Activated CD8-positive, alpha-beta T cell treated with anti-CD3 and anti-CD28 coated beads, Interleukin-2, amount 10 ng/mL, durations not matched to agents 7 days and 5 days (primary cell): ENCODE measurements at regions not wholly inside any gene's neighbourhood (a gene's known extent, or its start where the extent isn't known, plus 50 kb on each side); places are given as distances from the start of the nearest gene placed in this dataset.

Experiments used
- ATAC-seq: fragments of 150-1000 bp; cut with Tn5 transposase; one replicate; pipeline ENCODE4 v1.10.0; 2021; ENCODE audit warnings: moderate library complexity
- CTCF ChIA-PET: fragments of 350-600 bp; sonication (Branson Sonifier 250); formaldehyde crosslinking; loops from one replicate; lab custom pipeline; 2021; ENCODE audit warnings: antibody characterized with exemption; lab: Charles Lee
- POLR2A ChIA-PET: fragments of 350-600 bp; sonication (Branson Sonifier 250); formaldehyde crosslinking; loops from one replicate; lab custom pipeline; 2021; ENCODE audit warnings: antibody characterized with exemption; lab: Charles Lee
- DNase-seq: peaks from one replicate; pipeline ENCODE4 v3.0.0-alpha.2; 2020
- H3K27ac Mint-ChIP-seq: one replicate; pipeline ENCODE4 v1.8.0; 2021; ENCODE audit warnings: mild to moderate bottlenecking, mixed read lengths
- H3K27me3 Mint-ChIP-seq: one replicate; pipeline ENCODE4 v1.8.0; 2021; ENCODE audit warnings: low read depth, mixed read lengths
- H3K36me3 Mint-ChIP-seq: one replicate; pipeline ENCODE4 v1.8.0; 2021; ENCODE audit warnings: low read depth, mixed read lengths
- H3K4me1 Mint-ChIP-seq: one replicate; pipeline ENCODE4 v1.8.0; 2021; ENCODE audit warnings: low read depth, mixed read lengths
- H3K4me3 Mint-ChIP-seq: one replicate; pipeline ENCODE4 v1.8.0; 2021; ENCODE audit warnings: mild to moderate bottlenecking, mixed read lengths
- H3K9me3 Mint-ChIP-seq: one replicate; pipeline ENCODE4 v1.8.0; 2022; ENCODE audit warnings: mixed read lengths; ENCODE audit not compliant: insufficient read depth

DNA sequence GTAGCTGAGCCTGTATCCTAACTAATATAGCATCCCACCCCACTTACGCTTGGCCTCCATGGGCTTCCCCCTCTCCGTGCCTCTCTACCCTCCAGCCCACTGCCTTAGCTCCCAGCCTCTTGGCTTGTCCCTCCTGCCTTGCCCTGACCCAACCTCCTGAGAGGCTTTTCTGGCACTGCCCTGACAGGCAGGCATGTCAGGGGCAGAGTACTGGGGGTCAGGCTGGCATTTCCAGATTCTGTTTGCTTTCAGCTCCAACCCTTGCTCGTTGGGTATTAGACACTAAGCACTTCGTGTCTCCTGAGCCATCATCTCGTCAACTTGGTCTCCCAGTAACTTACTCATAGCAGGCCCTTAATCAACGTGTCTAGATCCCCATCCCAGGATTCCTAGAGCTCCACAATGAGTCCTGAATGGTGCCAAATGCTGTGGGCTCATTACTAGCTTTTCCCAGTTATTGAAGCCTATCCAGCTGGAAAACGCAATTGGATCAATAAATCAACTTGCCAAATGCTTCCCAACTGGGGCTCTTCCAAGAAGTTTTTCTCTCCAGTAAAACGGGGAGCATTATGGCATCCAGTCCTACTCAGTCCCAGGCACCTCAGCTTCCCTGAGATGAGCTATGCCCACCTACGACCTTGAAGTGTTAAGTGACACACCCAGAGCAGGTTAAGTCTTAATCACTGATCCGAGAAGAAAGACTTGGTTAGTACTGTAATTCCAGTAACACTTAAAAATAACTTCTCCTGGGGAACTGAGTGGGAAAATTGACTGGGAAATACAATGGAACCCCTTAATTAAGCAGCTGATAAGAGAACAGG is 78.5 kb upstream of the DLG1 start:
- no peak for ATAC-seq
- ChIA-PET POLR2A (no interaction called here), CTCF (interaction anchor here (0.5 kb wide), 1 partner anchor 138 kb away, joined by 3 read pairs; no protein-coding TSS in a partner anchor)
- no peak for DNase-seq
- Mint-ChIP-seq H3K4me1 (no peaks in the 10 kb centered on the region), H3K27me3 (peaks cover 5% of the 10 kb centered on the region), H3K36me3 (no peaks in the 10 kb centered on the region), H3K4me3 (no peak overlapping the region), H3K27ac (no peak overlapping the region), H3K9me3 (no peaks in the 10 kb centered on the region)

DNA sequence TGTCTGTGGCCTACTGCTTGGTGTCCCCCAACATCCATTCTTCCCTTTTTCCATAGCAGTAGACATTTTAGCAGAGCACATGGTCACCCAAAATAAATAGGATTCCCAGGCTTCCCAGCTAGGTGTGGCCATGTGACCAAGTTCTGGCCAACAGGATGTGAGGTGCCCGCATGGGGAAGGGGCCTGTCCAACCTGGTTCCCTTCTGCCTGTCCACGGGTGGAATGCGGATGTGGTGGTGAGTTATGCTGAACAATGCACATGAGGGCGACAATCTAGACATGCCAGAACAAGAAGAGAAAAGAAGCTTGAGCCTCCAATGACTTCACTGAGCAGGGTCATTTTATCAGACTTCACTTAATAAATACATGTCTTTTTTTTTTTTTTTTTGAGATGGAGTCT is 77.6 kb upstream of the DLG1 start:
- Mint-ChIP-seq H3K4me1 (no peaks in the 10 kb centered on the region), H3K4me3 (no peak overlapping the region), H3K27ac (no peak overlapping the region), H3K36me3 (no peaks in the 10 kb centered on the region), H3K27me3 (peaks cover 8% of the 10 kb centered on the region), H3K9me3 (no peaks in the 10 kb centered on the region)
- CTCF ChIA-PET: no interaction called here
- ATAC-seq (no peak), DNase-seq (no peak)
- POLR2A ChIA-PET: no interaction called here

DNA sequence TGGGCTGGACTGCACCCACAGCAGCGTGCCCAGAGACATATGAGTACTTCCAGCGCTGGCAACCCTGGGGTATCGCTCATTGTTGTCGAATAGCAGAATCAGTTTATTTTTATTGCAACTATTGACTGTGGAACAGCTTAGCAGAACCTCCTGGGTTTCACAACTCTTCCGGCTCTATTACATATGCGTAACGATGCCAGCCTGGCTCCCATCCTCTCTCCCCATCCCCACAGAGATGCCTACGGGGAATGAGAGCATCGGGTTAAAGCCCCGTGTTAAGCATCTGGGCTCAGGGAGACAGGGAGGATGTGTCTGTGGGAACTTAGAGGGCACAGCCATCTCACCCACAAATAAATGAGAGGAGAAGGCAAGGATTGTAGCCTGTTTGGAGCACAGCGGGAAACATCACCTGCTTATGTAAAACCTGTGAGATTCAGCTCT is 76.6 kb upstream of the DLG1 start:
- no peak overlapping the region for H3K4me3 Mint-ChIP-seq
- no peaks in the 10 kb centered on the region for H3K4me1 Mint-ChIP-seq
- ChIA-PET POLR2A (no interaction called here), CTCF (no interaction called here)
- peaks cover 8% of the 10 kb centered on the region for H3K27me3 Mint-ChIP-seq
- no peaks in the 10 kb centered on the region for H3K36me3 Mint-ChIP-seq
- ATAC-seq (no peak), DNase-seq (no peak)
- no peaks in the 10 kb centered on the region for H3K9me3 Mint-ChIP-seq
- H3K27ac Mint-ChIP-seq: no peak overlapping the region

DNA sequence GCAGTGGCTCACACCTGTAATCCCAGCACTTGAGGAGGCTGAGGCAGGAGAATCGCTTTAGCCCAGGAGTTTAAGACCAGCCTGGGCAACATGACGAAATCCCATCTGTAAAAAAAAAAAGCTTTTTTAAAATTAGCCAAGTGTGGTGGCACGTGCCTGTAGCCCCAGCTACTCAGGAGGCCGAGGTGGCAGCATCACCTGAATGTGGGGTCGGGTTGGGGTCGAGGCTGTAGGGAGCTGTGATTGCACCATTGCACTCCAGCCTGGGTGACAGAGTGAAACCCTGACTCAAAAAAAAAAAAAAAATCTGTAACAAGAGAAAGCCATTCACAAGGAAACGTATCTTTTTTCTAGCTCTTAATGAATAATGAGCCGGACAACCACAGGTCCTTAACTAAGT is 74.7 kb upstream of the DLG1 start:
- H3K4me3 Mint-ChIP-seq: no peak overlapping the region
- ATAC-seq: no peak
- no peak for DNase-seq
- no peaks in the 10 kb centered on the region for H3K4me1 Mint-ChIP-seq
- CTCF ChIA-PET: interaction anchor here (1.1 kb wide), 1 partner anchor 22 kb away, joined by 3 read pairs; no protein-coding TSS in a partner anchor
- H3K36me3 Mint-ChIP-seq: no peaks in the 10 kb centered on the region
- POLR2A ChIA-PET: no interaction called here
- no peaks in the 10 kb centered on the region for H3K9me3 Mint-ChIP-seq
- H3K27me3 Mint-ChIP-seq: peaks cover 8% of the 10 kb centered on the region
- H3K27ac Mint-ChIP-seq: no peak overlapping the region

DNA sequence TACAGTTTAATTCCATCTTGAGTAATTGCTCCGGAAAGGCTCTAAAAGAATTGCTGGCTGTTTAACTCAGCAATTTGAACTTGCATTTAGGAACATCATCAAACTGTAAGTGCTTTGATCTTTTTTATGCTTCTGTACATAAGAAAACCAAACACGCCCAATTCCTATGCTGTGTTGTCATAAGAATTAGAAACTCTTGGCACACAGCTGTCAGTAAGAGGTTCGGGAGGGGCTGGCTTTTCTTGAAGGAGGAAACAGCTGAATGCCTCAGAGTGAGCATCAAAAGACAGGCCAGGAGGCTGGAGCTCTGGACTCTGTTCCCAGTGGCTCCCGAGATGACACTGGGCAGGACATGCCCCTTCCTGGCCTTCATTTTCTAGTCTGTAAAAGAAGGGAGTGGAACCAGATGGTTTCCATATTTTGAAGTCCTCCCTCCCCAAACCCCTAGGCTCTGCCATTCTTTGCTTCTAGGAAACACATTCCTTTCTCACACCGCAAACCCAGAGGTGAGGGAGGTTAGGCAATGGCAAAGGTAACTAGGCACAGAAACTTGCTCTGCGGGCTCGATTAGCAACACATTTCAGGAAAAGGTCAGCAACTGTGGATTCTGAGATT is 73.7 kb upstream of the DLG1 start:
- no peak for ATAC-seq
- no peaks in the 10 kb centered on the region for H3K9me3 Mint-ChIP-seq
- CTCF ChIA-PET: no interaction called here

DNA sequence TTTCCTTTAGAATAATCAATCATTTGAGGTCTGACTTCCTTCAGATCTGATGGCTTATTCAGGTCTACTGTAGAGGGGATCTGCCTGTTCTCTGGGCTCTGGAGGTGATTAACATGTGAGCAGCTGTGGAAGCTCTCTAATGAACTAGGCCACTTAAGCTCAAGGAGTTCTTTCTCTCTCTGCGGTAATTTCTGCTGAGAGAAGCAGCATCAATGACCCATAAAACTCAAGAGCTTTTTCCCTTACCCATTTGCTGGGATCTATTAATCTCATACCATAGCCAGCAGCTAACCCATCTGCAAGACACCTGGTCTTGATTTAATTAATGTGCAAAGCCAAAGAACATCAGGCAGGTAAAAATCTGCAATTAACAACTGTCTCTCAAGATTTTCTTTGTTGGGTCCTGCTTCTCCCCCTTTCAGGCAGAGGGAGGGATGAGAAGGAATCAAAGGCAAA is 73.2 kb upstream of the DLG1 start:
- DNase-seq: no peak
- no peaks in the 10 kb centered on the region for H3K4me1 Mint-ChIP-seq

More for the DNA sequence above, 73.7 kb upstream of the DLG1 start:
- no peak for DNase-seq
- H3K4me1 Mint-ChIP-seq: no peaks in the 10 kb centered on the region
- POLR2A ChIA-PET: no interaction called here
- no peaks in the 10 kb centered on the region for H3K36me3 Mint-ChIP-seq
- no peak overlapping the region for H3K4me3 Mint-ChIP-seq
- no peak overlapping the region for H3K27ac Mint-ChIP-seq
- H3K27me3 Mint-ChIP-seq: peaks cover 8% of the 10 kb centered on the region

DNA sequence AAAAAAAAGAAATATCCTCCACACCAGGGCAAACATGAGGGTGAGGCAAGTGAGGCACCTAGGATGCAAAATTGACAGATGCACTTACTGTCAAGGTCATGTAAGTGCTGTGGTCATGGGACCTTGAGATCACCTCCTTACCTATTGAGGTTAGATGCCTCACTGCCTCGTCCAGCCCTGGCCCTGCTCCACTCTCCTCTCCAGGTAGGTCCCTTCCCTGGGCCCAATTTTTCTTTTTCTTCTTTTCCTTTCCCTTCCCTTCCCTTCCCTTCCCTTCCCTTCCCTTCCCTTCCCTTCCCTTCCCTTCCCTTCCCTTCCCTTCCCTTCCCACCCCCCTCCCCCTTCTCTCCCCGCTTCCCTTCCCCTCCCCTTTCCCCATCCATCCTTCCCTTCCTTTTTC is 71.1 kb upstream of the DLG1 start:
- CTCF ChIA-PET: interaction anchor here (1.2 kb wide), 1 partner anchor 84 kb away, joined by 3 read pairs; no protein-coding TSS in a partner anchor
- no peaks in the 10 kb centered on the region for H3K36me3 Mint-ChIP-seq

More for the DNA sequence above, 73.2 kb upstream of the DLG1 start:
- Mint-ChIP-seq H3K4me3 (no peak overlapping the region), H3K36me3 (no peaks in the 10 kb centered on the region), H3K27ac (no peak overlapping the region), H3K9me3 (no peaks in the 10 kb centered on the region), H3K27me3 (peaks cover 8% of the 10 kb centered on the region)
- CTCF ChIA-PET: no interaction called here
- POLR2A ChIA-PET: no interaction called here
- ATAC-seq: no peak

DNA sequence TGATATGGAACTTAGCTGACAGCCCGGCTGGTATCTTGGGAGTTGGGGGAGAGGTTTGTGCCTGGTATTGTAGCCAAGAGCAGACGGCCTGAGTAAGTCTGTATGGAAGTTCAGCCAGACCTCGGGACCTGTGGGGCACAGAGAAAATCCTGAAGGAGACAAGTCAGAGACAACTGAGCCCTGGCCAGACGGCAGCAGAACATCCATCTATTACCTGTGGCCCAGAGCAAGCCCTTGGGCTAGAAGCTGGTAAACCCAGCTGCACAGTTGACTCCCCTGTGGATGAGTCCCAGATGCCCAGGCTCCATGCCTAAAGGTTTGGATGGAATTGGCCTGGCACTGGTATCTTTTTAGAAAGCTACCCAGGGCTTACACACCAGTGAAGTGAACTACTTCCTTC is 70.4 kb upstream of the DLG1 start:
- Mint-ChIP-seq H3K27me3 (peaks cover 16% of the 10 kb centered on the region), H3K4me1 (no peaks in the 10 kb centered on the region), H3K9me3 (no peaks in the 10 kb centered on the region), H3K36me3 (no peaks in the 10 kb centered on the region), H3K4me3 (no peak overlapping the region), H3K27ac (no peak overlapping the region)
- no peak for ATAC-seq
- DNase-seq: no peak
- ChIA-PET CTCF (interaction anchor here (1.2 kb wide), 1 partner anchor 85 kb away, joined by 3 read pairs; no protein-coding TSS in a partner anchor), POLR2A (no interaction called here)

More for the DNA sequence above, 71.1 kb upstream of the DLG1 start:
- Mint-ChIP-seq H3K27ac (no peak overlapping the region), H3K9me3 (no peaks in the 10 kb centered on the region), H3K27me3 (peaks cover 12% of the 10 kb centered on the region), H3K4me3 (no peak overlapping the region), H3K4me1 (no peaks in the 10 kb centered on the region)
- ATAC-seq (no peak), DNase-seq (no peak)
- POLR2A ChIA-PET: no interaction called here

DNA sequence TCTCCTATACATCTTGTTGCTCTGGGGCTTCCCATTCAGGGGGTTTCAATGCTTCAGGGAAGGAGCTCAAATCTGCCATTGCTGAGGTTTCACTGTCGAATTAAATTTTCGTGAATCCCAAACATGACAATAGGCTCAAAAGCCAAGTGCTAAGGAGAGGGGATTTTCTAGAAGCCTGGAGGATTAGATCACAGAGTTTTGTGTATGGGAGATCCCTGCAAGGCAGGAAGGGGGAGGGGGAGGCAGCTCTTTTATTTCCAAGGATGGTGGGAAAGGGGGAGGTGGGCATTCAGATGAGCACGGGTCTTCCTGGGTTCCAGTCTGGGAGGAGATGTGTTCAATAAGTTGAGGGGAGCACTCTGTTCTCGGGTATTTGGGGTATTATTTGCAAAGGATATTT is 69.9 kb upstream of the DLG1 start:
- Mint-ChIP-seq H3K36me3 (no peaks in the 10 kb centered on the region), H3K4me1 (no peaks in the 10 kb centered on the region), H3K9me3 (no peaks in the 10 kb centered on the region), H3K27ac (no peak overlapping the region), H3K4me3 (no peak overlapping the region), H3K27me3 (peaks cover 16% of the 10 kb centered on the region)
- CTCF ChIA-PET: no interaction called here
- ATAC-seq (no peak), DNase-seq (no peak)
- POLR2A ChIA-PET: no interaction called here

DNA sequence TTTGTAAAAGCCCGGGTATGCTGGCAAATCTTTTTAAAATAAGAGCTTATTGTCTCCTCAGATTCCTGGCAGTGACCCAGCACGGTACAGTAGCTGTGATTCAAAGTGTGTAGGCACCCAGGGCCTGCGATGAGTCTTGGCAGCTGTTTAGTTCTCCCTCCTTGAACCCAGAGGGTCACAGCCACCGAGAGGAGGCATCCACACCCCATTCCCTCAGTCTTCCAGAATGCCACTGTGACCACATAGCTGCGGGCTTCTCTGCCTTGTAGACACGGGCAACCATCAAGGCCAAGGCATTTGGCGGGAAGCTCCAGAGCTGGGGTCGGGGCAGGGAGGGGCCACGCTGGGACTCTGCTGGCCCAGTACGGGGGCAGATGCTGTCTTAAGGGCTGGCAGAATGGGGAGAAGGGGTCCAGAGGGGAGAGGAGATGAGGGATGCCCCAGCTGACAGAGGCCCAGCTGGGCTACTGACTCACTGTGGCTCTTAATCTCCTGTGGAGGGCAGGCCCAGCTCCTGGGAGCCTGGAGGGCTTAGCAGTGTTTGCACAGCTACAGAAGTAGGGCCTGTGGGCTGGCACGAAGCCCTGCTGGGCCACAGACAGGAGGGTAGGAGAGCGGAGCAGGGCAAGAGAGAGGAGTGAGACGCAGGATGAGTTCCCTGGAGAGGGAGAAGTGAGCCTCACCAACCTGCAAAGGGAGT is 68.8 kb upstream of the DLG1 start:
- Mint-ChIP-seq H3K27ac (no peak overlapping the region), H3K9me3 (no peaks in the 10 kb centered on the region), H3K36me3 (no peaks in the 10 kb centered on the region), H3K27me3 (peaks cover 11% of the 10 kb centered on the region), H3K4me1 (no peaks in the 10 kb centered on the region), H3K4me3 (no peak overlapping the region)
- ATAC-seq: no peak
- DNase-seq: no peak
- POLR2A ChIA-PET: no interaction called here
- CTCF ChIA-PET: no interaction called here

DNA sequence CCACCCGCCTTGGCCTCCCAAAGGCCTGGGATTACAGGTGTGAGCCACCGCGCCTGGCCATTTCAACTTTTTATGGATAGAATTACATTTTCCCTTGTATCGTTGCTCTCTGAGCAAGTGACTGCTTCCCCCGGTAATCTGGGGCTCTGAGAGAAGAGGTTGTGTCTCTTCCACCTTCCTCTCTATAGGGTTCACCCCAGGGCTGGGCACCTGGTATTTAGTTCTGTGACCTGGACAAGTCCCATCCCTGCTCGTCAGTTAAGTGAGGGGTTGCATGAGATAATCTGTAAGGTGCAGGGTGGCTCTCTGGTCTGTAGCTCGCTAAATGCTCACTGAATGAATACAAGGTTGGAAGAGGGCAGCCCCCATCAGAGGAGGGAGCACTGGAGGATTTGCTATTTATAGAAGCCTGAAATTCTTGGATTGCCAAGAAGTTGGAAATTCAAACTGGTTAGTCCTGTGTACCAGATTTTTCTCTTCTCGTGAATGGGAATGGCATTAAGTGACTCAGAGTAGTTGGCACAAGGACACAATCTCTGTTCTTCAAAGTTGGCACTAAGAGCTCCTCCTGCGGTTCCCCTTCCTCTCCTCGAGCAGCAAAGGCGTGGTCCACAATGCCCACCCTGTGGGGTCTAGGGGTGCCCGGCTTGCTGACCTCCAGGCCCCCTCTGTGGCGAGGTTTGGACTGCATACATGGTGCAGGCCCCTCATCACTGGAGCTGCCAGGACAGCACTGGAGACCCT is 68.1 kb upstream of the DLG1 start:
- DNase-seq (no peak), ATAC-seq (no peak)
- H3K27ac Mint-ChIP-seq: no peak overlapping the region
- no peaks in the 10 kb centered on the region for H3K9me3 Mint-ChIP-seq
- no peaks in the 10 kb centered on the region for H3K4me1 Mint-ChIP-seq
- no peak overlapping the region for H3K4me3 Mint-ChIP-seq
- POLR2A ChIA-PET: no interaction called here
- peaks cover 9% of the 10 kb centered on the region for H3K27me3 Mint-ChIP-seq
- CTCF ChIA-PET: no interaction called here
- no peaks in the 10 kb centered on the region for H3K36me3 Mint-ChIP-seq
